DOHH2 (cell line): ENCODE measurements at regions not wholly inside any gene's neighbourhood (a gene's known extent, or its start where the extent isn't known, plus 50 kb on each side); places are given as distances from the start of the nearest gene placed in this dataset.

Experiments
- H3F3A ChIP-seq: fragments of 200-600 bp; sonication (generic), shearing (Covaris generic); 2 replicates; pipeline ENCODE4 v1.6.0; 2016; ENCODE audit warnings: antibody characterized with exemption, mild to moderate bottlenecking; ENCODE audit not compliant: control insufficient read depth, insufficient read depth
- H3K27ac ChIP-seq: fragments of 200-600 bp; sonication (generic); 2 replicates; pipeline ENCODE4 v1.5.1; 2014; ENCODE audit warnings: low read depth, mild to moderate bottlenecking, low read length, moderate library complexity
- H3K27me3 ChIP-seq: fragments of 200-600 bp; sonication (generic); 2 replicates; pipeline ENCODE4 v1.6.1; 2014; ENCODE audit warnings: mild to moderate bottlenecking, low read length, mixed read lengths; ENCODE audit not compliant: control insufficient read depth
- H3K36me3 ChIP-seq: fragments of 200-600 bp; sonication (generic); 2 replicates; pipeline ENCODE4 v1.6.1; 2014; ENCODE audit warnings: mild to moderate bottlenecking, low read length, moderate library complexity, mixed read lengths; ENCODE audit not compliant: control insufficient read depth
- H3K4me1 ChIP-seq: fragments of 200-600 bp; sonication (generic); 2 replicates; pipeline ENCODE4 v1.6.1; 2014; ENCODE audit warnings: mild to moderate bottlenecking, low read length, mixed read lengths; ENCODE audit not compliant: control insufficient read depth
- H3K4me2 ChIP-seq: fragments of 200-600 bp; sonication (generic); 2 replicates; pipeline ENCODE4 v1.6.0; 2014; ENCODE audit warnings: mild to moderate bottlenecking, low read length, moderate library complexity
- H3K4me3 ChIP-seq: fragments of 200-600 bp; sonication (generic); 2 replicates; pipeline ENCODE4 v1.5.1; 2014; ENCODE audit warnings: mild to moderate bottlenecking, low read length, mixed read lengths
- H3K79me2 ChIP-seq: fragments of 200-600 bp; sonication (generic); 2 replicates; pipeline ENCODE4 v1.6.1; 2014; ENCODE audit warnings: mild to moderate bottlenecking, low read length, mixed read lengths; ENCODE audit not compliant: control insufficient read depth
- H3K9me2 ChIP-seq: fragments of 200-600 bp; sonication (generic); replicated peaks from 2 replicates; pipeline ENCODE4 v1.6.1; 2014; ENCODE audit warnings: mild to moderate bottlenecking, low read length, mixed read lengths; ENCODE audit not compliant: control insufficient read depth
- H3K9me3 ChIP-seq: fragments of 200-600 bp; sonication (generic); 2 replicates; pipeline ENCODE4 v1.6.1; 2014; ENCODE audit warnings: antibody characterized with exemption, low read length, mixed read lengths; ENCODE audit not compliant: control insufficient read depth, insufficient read depth
- H4K20me1 ChIP-seq: fragments of 200-600 bp; sonication (generic); 2 replicates; pipeline ENCODE4 v1.6.0; 2014; ENCODE audit warnings: low read depth, mild to moderate bottlenecking, antibody characterized with exemption, low read length, moderate library complexity; ENCODE audit not compliant: control insufficient read depth, insufficient read depth
- CTCF ChIP-seq: fragments of 200-600 bp; sonication (generic); IDR thresholded peaks from one replicate; pipeline ENCODE4 v1.5.1; 2014; ENCODE audit warnings: antibody characterized with exemption, mild to moderate bottlenecking, low read depth, low read length; ENCODE audit not compliant: poor library complexity, severe bottlenecking
- EZH2phosphoT487 ChIP-seq: fragments of 200-600 bp; sonication (generic); IDR thresholded peaks from 2 replicates; pipeline ENCODE4 v1.6.1; 2017; ENCODE audit warnings: borderline replicate concordance, mild to moderate bottlenecking, antibody characterized with exemption, low read length, moderate library complexity, mixed read lengths

- no peaks in the 10 kb centered on the region for H3F3A ChIP-seq
- H4K20me1 ChIP-seq, result no peaks in the 10 kb centered on the region
- H3K79me2 ChIP-seq, result no peaks in the 10 kb centered on the region
- H3K36me3 ChIP-seq, result no peaks in the 10 kb centered on the region
- no peaks in the 10 kb centered on the region for H3K27me3 ChIP-seq
- H3K4me2 ChIP-seq, result no peak overlapping the region
- H3K4me3 ChIP-seq, result no peak overlapping the region
- H3K9me2 ChIP-seq, result no peaks in the 10 kb centered on the region
- H3K4me1 ChIP-seq, result no peaks in the 10 kb centered on the region
- no peak for TF ChIP-seq EZH2phosphoT487
- TF ChIP-seq CTCF, result no peak
- H3K9me3 ChIP-seq, result no peaks in the 10 kb centered on the region
- H3K27ac ChIP-seq, result no peak overlapping the region
Measured at GRCh38 chr6:87944541-87944954, 103.1 kb upstream of the SPACA1 start.

GRCh38 chr6:87943191-87943590 is 104.5 kb upstream of the SPACA1 start:
- Histone ChIP-seq H3K4me1 (no peaks in the 10 kb centered on the region), H3K27ac (no peak overlapping the region), H3F3A (no peaks in the 10 kb centered on the region), H3K4me2 (no peak overlapping the region), H3K4me3 (no peak overlapping the region), H3K27me3 (no peaks in the 10 kb centered on the region), H3K9me2 (no peaks in the 10 kb centered on the region), H3K9me3 (no peaks in the 10 kb centered on the region), H4K20me1 (no peaks in the 10 kb centered on the region), H3K36me3 (no peaks in the 10 kb centered on the region), H3K79me2 (no peaks in the 10 kb centered on the region)
- TF ChIP-seq EZH2phosphoT487 (no peak), CTCF (no peak)

GRCh38 chr6:87941556-87942358 is 105.9 kb upstream of the SPACA1 start:
- Histone ChIP-seq H3F3A (no peaks in the 10 kb centered on the region), H4K20me1 (no peaks in the 10 kb centered on the region), H3K9me2 (no peaks in the 10 kb centered on the region), H3K4me1 (no peaks in the 10 kb centered on the region), H3K4me3 (no peak overlapping the region), H3K27ac (no peak overlapping the region), H3K9me3 (no peaks in the 10 kb centered on the region), H3K27me3 (no peaks in the 10 kb centered on the region), H3K79me2 (no peaks in the 10 kb centered on the region), H3K4me2 (no peak overlapping the region), H3K36me3 (no peaks in the 10 kb centered on the region)
- TF ChIP-seq CTCF, result no peak
- TF ChIP-seq EZH2phosphoT487, result no peak
